K562 (cell line): ENCODE measurements at regions not wholly inside any gene's neighbourhood (a gene's known extent, or its start where the extent isn't known, plus 50 kb on each side); places are given as distances from the start of the nearest gene placed in this dataset.

Experiments used
- ATAC-seq: fragments of 200-7000 bp; cut with Tn5 transposase; 3 replicates; pipeline ENCODE4 v1.9.1; 2020; ENCODE audit warnings: moderate library complexity
- BruUV-seq: library from RNA; stranded (reverse); fragments of 400-500 nt; replicated peaks from 2 replicates; lab custom pipeline; 2021; lab: Mats Ljungman, UMichigan
- CTCF ChIA-PET: fragments of 300-600 bp; formaldehyde crosslinking; extraction: SDS; loops from one replicate; lab custom pipeline; 2021; ENCODE audit warnings: low intra/inter-chr PET ratio; lab: Yijun Ruan, JAX
- POLR2A ChIA-PET: fragments of 300-600, 350-650 bp; sonication (Branson Sonifier 250); formaldehyde crosslinking; extraction: SDS; loops from one replicate; lab custom pipeline; 2021; ENCODE audit warnings: antibody characterized with exemption, inconsistent platforms; lab: Yijun Ruan, JAX
- DNase-seq, 4 experiments: peaks; one replicate each; pipeline versions ENCODE4 v3.0.0 to v3.0.0-alpha.2; 2011 to 2018; ENCODE audit warnings: low spot score in 3 of 4, mixed read lengths in 3 of 4; ENCODE audit errors: extremely low read depth in 1 of 4
- FAIRE-seq: peaks from 2 replicates; lab custom pipeline; 2011; peaks lifted over from hg19 to GRCh38; lab: Jason Lieb, UNC
- H2AFZ ChIP-seq: 2 replicates; pipeline ENCODE4 v1.6.0; 2011; ENCODE audit warnings: low read depth, low read length, control low read depth, inconsistent platforms
- H3K27ac ChIP-seq: fragments of 200-600 bp; 3 replicates; pipeline ENCODE4 v1.8.0; 2011; ENCODE audit warnings: low read depth, mild to moderate bottlenecking, control low read depth, inconsistent platforms, low read length, moderate library complexity, mixed read lengths; ENCODE audit errors: extremely low read depth
- H3K27me3 ChIP-seq, 2 experiments: fragments of 300-600 bp in 1 of 2; 2 replicates in 1 of 2; 3 replicates in 1 of 2; pipeline versions ENCODE4 v1.6.0 to v1.8.0; 2011; ENCODE audit warnings: inconsistent platforms in 2 of 2, low read length in 2 of 2, mild to moderate bottlenecking in 1 of 2, mixed read lengths in 1 of 2, moderate library complexity in 1 of 2; ENCODE audit not compliant: control insufficient read depth in 2 of 2, insufficient read depth in 2 of 2
- H3K36me3 ChIP-seq: fragments of 300-600 bp; 3 replicates; pipeline ENCODE4 v1.8.0; 2011; ENCODE audit warnings: mild to moderate bottlenecking, low read length, inconsistent platforms; ENCODE audit not compliant: control insufficient read depth, insufficient read depth
- H3K4me1 ChIP-seq, 2 experiments: fragments of 200-600 bp in 1 of 2; replicated peaks in 1 of 2; 2 replicates in 1 of 2; 3 replicates in 1 of 2; pipeline versions ENCODE4 v1.5.1 to v1.8.0; 2011; ENCODE audit warnings: inconsistent platforms in 2 of 2, low read length in 2 of 2, mild to moderate bottlenecking in 1 of 2, mixed read lengths in 1 of 2, moderate library complexity in 1 of 2; ENCODE audit not compliant: control insufficient read depth in 2 of 2, insufficient read depth in 2 of 2
- H3K4me2 ChIP-seq: 2 replicates; pipeline ENCODE4 v1.6.1; 2011; ENCODE audit warnings: low read length, control low read depth, inconsistent platforms, mixed read lengths; ENCODE audit not compliant: insufficient read depth
- H3K4me3 ChIP-seq: fragments of 200-600 bp; sonication (generic), shearing (Covaris generic); 2 replicates; pipeline ENCODE4 v1.5.1; 2016; ENCODE audit warnings: control low read depth, inconsistent platforms
- H3K79me2 ChIP-seq: fragments of 200-600 bp; 3 replicates; pipeline ENCODE4 v1.8.0; 2011; ENCODE audit warnings: low read length, inconsistent platforms; ENCODE audit not compliant: control insufficient read depth, insufficient read depth
- H3K9ac ChIP-seq, 2 experiments: 2 replicates each; pipeline versions ENCODE4 v1.6.0 to v1.6.1; 2011; ENCODE audit warnings: low read depth in 2 of 2, low read length in 2 of 2, control low read depth in 1 of 2, inconsistent platforms in 1 of 2, mild to moderate bottlenecking in 1 of 2, mixed read lengths in 1 of 2; ENCODE audit not compliant: insufficient read depth in 1 of 2
- H3K9me1 ChIP-seq: one replicate; pipeline ENCODE4 v1.6.0; 2011; ENCODE audit warnings: inconsistent platforms, mild to moderate bottlenecking, low read length, moderate library complexity; ENCODE audit not compliant: control insufficient read depth, insufficient read depth
- H3K9me3 ChIP-seq: replicated peaks from 2 replicates; pipeline ENCODE4 v1.5.1; 2011; ENCODE audit warnings: low read depth, low read length, inconsistent platforms; ENCODE audit not compliant: control insufficient read depth, insufficient read depth
- H4K20me1 ChIP-seq: replicated peaks from 2 replicates; pipeline ENCODE4 v1.6.1; 2011; ENCODE audit warnings: low read length, inconsistent platforms, mixed read lengths; ENCODE audit not compliant: control insufficient read depth, insufficient read depth
- BMI1 ChIP-seq: fragments of 150-350 bp; IDR thresholded peaks from 2 replicates; pipeline ENCODE4 v1.6.1; 2014; ENCODE audit warnings: low read length
- CEBPG ChIP-seq, 3 experiments: fragments of 200-800 bp in 1 of 3; sonication (Bioruptor generic) in 1 of 3; sonication (generic) in 1 of 3; formaldehyde crosslinking in 1 of 3; IDR thresholded peaks in 2 of 3; conservative IDR thresholded peaks in 1 of 3; 2 replicates each; pipeline versions ENCODE4 v1.6.1 to v1.8.0; 2016 to 2022; ENCODE audit warnings: missing compliant biosample characterization in 2 of 3, missing genetic modification characterization in 2 of 3, mild to moderate bottlenecking in 1 of 3, missing genetic modification reagents in 1 of 3
- EHMT2 ChIP-seq: fragments of 450-650 bp; IDR thresholded peaks from 2 replicates; pipeline ENCODE4 v1.6.1; 2018; ENCODE audit warnings: antibody characterized with exemption
- FOXK2 ChIP-seq, 2 experiments: fragments of 450-650 bp; IDR thresholded peaks in 1 of 2; conservative IDR thresholded peaks in 1 of 2; 2 replicates each; pipeline ENCODE4 v1.6.1; 2016; ENCODE audit warnings: low read depth in 2 of 2, mild to moderate bottlenecking in 1 of 2
- GATAD2B ChIP-seq: fragments of 450-650 bp; IDR thresholded peaks from 2 replicates; pipeline ENCODE4 v1.6.1; 2017; ENCODE audit warnings: mild to moderate bottlenecking, borderline replicate concordance
- GTF2A2 ChIP-seq: IDR thresholded peaks from 2 replicates; pipeline ENCODE4 v1.6.1; 2016; ENCODE audit warnings: mild to moderate bottlenecking, missing genetic modification characterization, missing compliant biosample characterization
- HDAC8 ChIP-seq: fragments of 450-650 bp; IDR thresholded peaks from 2 replicates; pipeline ENCODE4 v1.6.1; 2016; ENCODE audit warnings: mild to moderate bottlenecking, missing genetic modification characterization, moderate library complexity, missing compliant biosample characterization
- NFYB ChIP-seq: IDR thresholded peaks from 2 replicates; pipeline ENCODE4 v1.6.1; 2011; ENCODE audit warnings: mild to moderate bottlenecking, moderate library complexity; ENCODE audit not compliant: insufficient read length; ENCODE audit errors: extremely low read depth
- POU5F1 ChIP-seq: fragments of 150-350 bp; IDR thresholded peaks from 2 replicates; pipeline ENCODE4 v1.6.1; 2014; ENCODE audit warnings: borderline replicate concordance, low read length, low read depth, mild to moderate bottlenecking; ENCODE audit not compliant: partially characterized antibody
- SMARCC2 ChIP-seq: fragments of 450-650 bp; IDR thresholded peaks from 2 replicates; pipeline ENCODE4 v1.6.1; 2017; ENCODE audit warnings: antibody characterized with exemption, moderate library complexity, mild to moderate bottlenecking, low read depth
- SREBF2 ChIP-seq: sonication (generic); formaldehyde crosslinking; IDR thresholded peaks from 2 replicates; pipeline ENCODE4 v1.4.0; 2020; ENCODE audit warnings: mild to moderate bottlenecking, missing genetic modification reagents
- TARDBP ChIP-seq: fragments of 450-650 bp; IDR thresholded peaks from 2 replicates; pipeline ENCODE4 v1.6.1; 2016
- ZNF133 ChIP-seq: fragments of 250-450 bp; sonication (Bioruptor Pico); IDR thresholded peaks from 2 replicates; pipeline ENCODE4 v1.4.0; 2020; ENCODE audit warnings: mild to moderate bottlenecking
- ZNF507 ChIP-seq: conservative IDR thresholded peaks from 2 replicates; pipeline ENCODE4 v1.6.1; 2017; ENCODE audit warnings: missing genetic modification characterization, missing compliant biosample characterization
- WGBS: fragments of 100-300 bp; shearing (Covaris generic); methylation state at CpG from one replicate; pipeline ENCODE4 v1.1.6; 2016; ENCODE audit warnings: low coverage, mixed read lengths; ENCODE audit not compliant: insufficient coverage; ENCODE audit errors: missing lambda C conversion rate; 5-methylcytosine and 5-hydroxymethylcytosine counted together
- in situ Hi-C: fragments of 300-500 bp; cut with MboI; formaldehyde crosslinking; loops from 4 replicates; pipeline ENCODE4 v1.15.0; 2018; ENCODE audit warnings: inconsistent platforms, mixed read lengths
- intact Hi-C: fragments of 100-400 bp; cut with micrococcal nuclease; formaldehyde crosslinking; loops from 2 replicates; pipeline ENCODE4 v1.14.2; 2022
- TF ChIP-seq, protein P1 (sequence below): fragments of 250-450 bp; sonication (Bioruptor Pico); IDR thresholded peaks from 2 replicates; pipeline ENCODE4 v1.8.0; 2021; ENCODE audit warnings: mild to moderate bottlenecking, moderate library complexity
- TF ChIP-seq, protein P2 (sequence below): sonication (generic); formaldehyde crosslinking; IDR thresholded peaks from 2 replicates; pipeline ENCODE4 v1.8.1; 2022; ENCODE audit warnings: missing genetic modification reagents

DNA sequence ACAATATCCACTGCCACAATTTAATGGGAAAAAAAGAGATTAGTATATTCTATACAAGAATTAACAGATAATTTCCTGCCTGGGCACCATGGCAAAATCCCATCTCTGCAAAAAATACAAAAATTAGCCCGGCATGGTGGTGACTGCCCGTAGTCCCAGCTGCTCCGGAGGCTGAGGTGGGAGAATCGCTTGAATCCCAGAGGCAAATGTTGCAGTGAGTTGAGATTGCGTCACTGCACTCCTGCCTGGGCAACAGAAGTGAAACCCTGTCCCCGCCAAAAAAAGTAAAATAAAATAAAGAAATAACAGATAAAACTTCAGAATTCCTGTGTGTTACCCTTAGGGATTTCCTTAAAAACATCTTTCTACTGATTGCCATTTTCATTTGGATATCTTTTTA, 1194.8 kb upstream of the PIK3C3 start:
- ATAC-seq (no peak), FAIRE-seq (no peak), DNase-seq (no peak)
- in situ Hi-C loops, result no loop called here
- Histone ChIP-seq H3K4me3 (no peak overlapping the region), H3K27me3 (no peaks in the 10 kb centered on the region), H4K20me1 (no peaks in the 10 kb centered on the region), H3K9me1 (no peaks in the 10 kb centered on the region), H3K36me3 (no peaks in the 10 kb centered on the region), H3K9ac (no peak overlapping the region), H3K79me2 (no peaks in the 10 kb centered on the region), H3K4me2 (no peak overlapping the region), H3K9me3 (no peaks in the 10 kb centered on the region), H3K27ac (no peak overlapping the region), H3K4me1 (no peaks in the 10 kb centered on the region), H2AFZ (no peak overlapping the region)
- POLR2A ChIA-PET, result no interaction called here
- intact Hi-C loops, result no loop called here
- BruUV-seq, result no TSS peak
- WGBS, result 1% methylated on average over 6 of the region's 6 CpGs
- TF ChIP-seq CEBPG (CRISPR knock-in tag; IDR thresholded peaks at IDR 0.05) (no peak), CEBPG (tag; conservative IDR thresholded peaks at IDR 0.05 in 1 of 2, IDR thresholded peaks at IDR 0.05 in 1 of 2) (peak in 1 of 2 experiments; percentile 35; a peak in 1 of 4 replicates), ZNF507 (tag) (no peak)
- CTCF ChIA-PET, result no interaction called here

DNA sequence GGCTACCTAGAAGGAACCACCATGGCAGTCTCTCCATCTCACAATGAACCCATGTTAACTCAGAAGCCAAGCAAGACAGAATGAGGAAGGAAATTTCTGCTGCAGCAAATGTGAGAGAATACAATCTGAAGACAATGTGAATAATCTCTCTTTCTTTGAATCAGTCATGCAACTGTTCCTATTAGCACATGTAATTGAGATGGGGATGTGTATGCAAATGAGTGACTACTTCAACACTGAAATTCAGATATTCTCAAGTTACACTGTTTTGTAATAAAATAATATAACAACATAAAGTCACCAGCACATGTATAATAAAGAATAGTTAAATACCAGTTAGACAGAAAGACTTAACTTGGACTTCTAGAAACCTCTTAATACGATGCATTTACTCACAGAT, 1200.6 kb upstream of the PIK3C3 start:
- in situ Hi-C loops, result no loop called here
- no peak for FAIRE-seq
- TF ChIP-seq TARDBP (no peak), POU5F1 (no peak), HDAC8 (tag) (no peak), BMI1 (no peak), FOXK2 (conservative IDR thresholded peaks at IDR 0.05 in 1 of 2, IDR thresholded peaks at IDR 0.05 in 1 of 2; ENCODE audit: low read depth in 2 of 2) (no peak), GATAD2B (no peak), ZNF133 (no peak), NFYB (no peak), GTF2A2 (tag) (no peak), SREBF2 (CRISPR knock-in tag) (no peak), SMARCC2 (no peak), EHMT2 (no peak)
- TF ChIP-seq, protein P1, sequence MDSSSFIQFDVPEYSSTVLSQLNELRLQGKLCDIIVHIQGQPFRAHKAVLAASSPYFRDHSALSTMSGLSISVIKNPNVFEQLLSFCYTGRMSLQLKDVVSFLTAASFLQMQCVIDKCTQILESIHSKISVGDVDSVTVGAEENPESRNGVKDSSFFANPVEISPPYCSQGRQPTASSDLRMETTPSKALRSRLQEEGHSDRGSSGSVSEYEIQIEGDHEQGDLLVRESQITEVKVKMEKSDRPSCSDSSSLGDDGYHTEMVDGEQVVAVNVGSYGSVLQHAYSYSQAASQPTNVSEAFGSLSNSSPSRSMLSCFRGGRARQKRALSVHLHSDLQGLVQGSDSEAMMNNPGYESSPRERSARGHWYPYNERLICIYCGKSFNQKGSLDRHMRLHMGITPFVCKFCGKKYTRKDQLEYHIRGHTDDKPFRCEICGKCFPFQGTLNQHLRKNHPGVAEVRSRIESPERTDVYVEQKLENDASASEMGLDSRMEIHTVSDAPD, result no peak
- TF ChIP-seq, protein P2, sequence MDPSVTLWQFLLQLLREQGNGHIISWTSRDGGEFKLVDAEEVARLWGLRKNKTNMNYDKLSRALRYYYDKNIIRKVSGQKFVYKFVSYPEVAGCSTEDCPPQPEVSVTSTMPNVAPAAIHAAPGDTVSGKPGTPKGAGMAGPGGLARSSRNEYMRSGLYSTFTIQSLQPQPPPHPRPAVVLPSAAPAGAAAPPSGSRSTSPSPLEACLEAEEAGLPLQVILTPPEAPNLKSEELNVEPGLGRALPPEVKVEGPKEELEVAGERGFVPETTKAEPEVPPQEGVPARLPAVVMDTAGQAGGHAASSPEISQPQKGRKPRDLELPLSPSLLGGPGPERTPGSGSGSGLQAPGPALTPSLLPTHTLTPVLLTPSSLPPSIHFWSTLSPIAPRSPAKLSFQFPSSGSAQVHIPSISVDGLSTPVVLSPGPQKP, result no peak

More for the DNA sequence above, 1200.6 kb upstream of the PIK3C3 start:
- intact Hi-C loops, result no loop called here
- Histone ChIP-seq H3K27ac (no peak overlapping the region), H3K4me2 (no peak overlapping the region), H4K20me1 (no peaks in the 10 kb centered on the region), H2AFZ (no peak overlapping the region), H3K4me3 (no peak overlapping the region), H3K9ac (no peak overlapping the region), H3K9me1 (no peaks in the 10 kb centered on the region), H3K79me2 (no peaks in the 10 kb centered on the region), H3K36me3 (no peaks in the 10 kb centered on the region), H3K27me3 (no peaks in the 10 kb centered on the region), H3K9me3 (no peaks in the 10 kb centered on the region), H3K4me1 (no peaks in the 10 kb centered on the region)
- POLR2A ChIA-PET, result no interaction called here
- no peak for DNase-seq
- 0% methylated on average over 1 of the region's 1 CpG for WGBS
- CTCF ChIA-PET, result no interaction called here
- ATAC-seq, result no peak
- no TSS peak for BruUV-seq
